ENCODE measurements at regions not wholly inside any gene's neighbourhood (a gene's known extent, or its start where the extent isn't known, plus 50 kb on each side); places are given as distances from the start of the nearest gene placed in this dataset.
A peak's percentile ranks its signal among the peaks of the same experiment; 100 is the strongest.

GRCh38 chr2:187155476-187155875, 292.6 kb downstream of the CALCRL start:
- H3K4me1 ChIP-seq (ENCODE audit: insufficient read depth, low read length) = no peaks in the 10 kb centered on the region
- no peak overlapping the region for H3K4me2 ChIP-seq (ENCODE audit: low read length)
- H3K9me3 Mint-ChIP-seq (ENCODE audit: unreplicated experiment) = peaks cover 6% of the 10 kb centered on the region
- no peak overlapping the region for H3K4me3 ChIP-seq (ENCODE audit: insufficient read depth, low read depth, low read length)
- no peaks in the 10 kb centered on the region for H3K27me3 ChIP-seq (ENCODE audit: insufficient read depth, low read length)
- no peak overlapping the region for H3K9ac ChIP-seq (ENCODE audit: low read length)
- no peak overlapping the region for H3K27ac Mint-ChIP-seq (ENCODE audit: unreplicated experiment)
- H3K4me3 Mint-ChIP-seq (ENCODE audit: unreplicated experiment) = no peak overlapping the region
- no peak overlapping the region for H3K27ac ChIP-seq (ENCODE audit: low read depth, low read length)
- no peaks in the 10 kb centered on the region for H3K27me3 Mint-ChIP-seq (ENCODE audit: low read depth, unreplicated experiment)
- no peak for TF ChIP-seq CTCF (IDR thresholded peaks at IDR 0.05; ENCODE audit: insufficient read depth, low read depth, low read length)
- TF ChIP-seq EZH2 (IDR thresholded peaks at IDR 0.05; ENCODE audit: insufficient read depth, low read length) = no peak
- H3K9me3 ChIP-seq (ENCODE audit: insufficient read depth, low read depth, low read length) = no peaks in the 10 kb centered on the region
- FAIRE-seq (no peak), DNase-seq (ENCODE audit: low read depth) (no peak)
- H4K20me1 ChIP-seq (ENCODE audit: insufficient read depth, low read length) = no peaks in the 10 kb centered on the region
- H3K36me3 ChIP-seq (ENCODE audit: insufficient read depth, low read length) = no peaks in the 10 kb centered on the region
- no peaks in the 10 kb centered on the region for H3K36me3 Mint-ChIP-seq (ENCODE audit: low read depth, unreplicated experiment)
- H3K79me2 ChIP-seq (ENCODE audit: insufficient read depth, low read length) = no peaks in the 10 kb centered on the region
- H3K4me1 Mint-ChIP-seq (ENCODE audit: low read depth, unreplicated experiment) = peaks cover 5% of the 10 kb centered on the region
- no peak overlapping the region for H2AFZ ChIP-seq (ENCODE audit: low read depth, low read length)

GRCh38 chr2:187150670-187151069, 297.4 kb downstream of the CALCRL start:
- DNase-seq (ENCODE audit: low read depth) (peak; percentile 54), FAIRE-seq (no peak)
- Mint-ChIP-seq H3K9me3 (ENCODE audit: unreplicated experiment) (peaks cover 6% of the 10 kb centered on the region), H3K27ac (ENCODE audit: unreplicated experiment) (no peak overlapping the region), H3K27me3 (ENCODE audit: low read depth, unreplicated experiment) (no peaks in the 10 kb centered on the region), H3K4me3 (ENCODE audit: unreplicated experiment) (no peak overlapping the region), H3K4me1 (ENCODE audit: low read depth, unreplicated experiment) (peaks cover 9% of the 10 kb centered on the region), H3K36me3 (ENCODE audit: low read depth, unreplicated experiment) (no peaks in the 10 kb centered on the region)
- H3K27me3 ChIP-seq (ENCODE audit: insufficient read depth, low read length) = no peaks in the 10 kb centered on the region
- no peaks in the 10 kb centered on the region for H3K4me1 ChIP-seq (ENCODE audit: insufficient read depth, low read length)
- no peak overlapping the region for H3K27ac ChIP-seq (ENCODE audit: low read depth, low read length)
- H3K36me3 ChIP-seq (ENCODE audit: insufficient read depth, low read length) = no peaks in the 10 kb centered on the region
- H3K9me3 ChIP-seq (ENCODE audit: insufficient read depth, low read depth, low read length) = no peaks in the 10 kb centered on the region
- no peak overlapping the region for H2AFZ ChIP-seq (ENCODE audit: low read depth, low read length)
- H3K4me2 ChIP-seq (ENCODE audit: low read length) = no peak overlapping the region
- no peaks in the 10 kb centered on the region for H3K79me2 ChIP-seq (ENCODE audit: insufficient read depth, low read length)
- H3K9ac ChIP-seq (ENCODE audit: low read length) = no peak overlapping the region
- H4K20me1 ChIP-seq (ENCODE audit: insufficient read depth, low read length) = no peaks in the 10 kb centered on the region
- no peak overlapping the region for H3K4me3 ChIP-seq (ENCODE audit: insufficient read depth, low read depth, low read length)
- TF ChIP-seq CTCF (IDR thresholded peaks at IDR 0.05; ENCODE audit: insufficient read depth, low read depth, low read length) (no peak), EZH2 (IDR thresholded peaks at IDR 0.05; ENCODE audit: insufficient read depth, low read length) (no peak)

GRCh38 chr2:187148059-187148714, 299.2 kb upstream of the ZSWIM2 start:
- Histone ChIP-seq H3K4me1 (ENCODE audit: insufficient read depth, low read length) (no peaks in the 10 kb centered on the region), H3K27ac (ENCODE audit: low read depth, low read length) (no peak overlapping the region), H3K79me2 (ENCODE audit: insufficient read depth, low read length) (no peaks in the 10 kb centered on the region), H4K20me1 (ENCODE audit: insufficient read depth, low read length) (no peaks in the 10 kb centered on the region), H3K9me3 (ENCODE audit: insufficient read depth, low read depth, low read length) (no peaks in the 10 kb centered on the region), H3K36me3 (ENCODE audit: insufficient read depth, low read length) (no peaks in the 10 kb centered on the region), H2AFZ (ENCODE audit: low read depth, low read length) (no peak overlapping the region), H3K27me3 (ENCODE audit: insufficient read depth, low read length) (no peaks in the 10 kb centered on the region), H3K4me3 (ENCODE audit: insufficient read depth, low read depth, low read length) (no peak overlapping the region), H3K4me2 (ENCODE audit: low read length) (no peak overlapping the region), H3K9ac (ENCODE audit: low read length) (no peak overlapping the region)
- H3K36me3 Mint-ChIP-seq (ENCODE audit: low read depth, unreplicated experiment) = no peaks in the 10 kb centered on the region
- no peak overlapping the region for H3K4me3 Mint-ChIP-seq (ENCODE audit: unreplicated experiment)
- peaks cover 9% of the 10 kb centered on the region for H3K4me1 Mint-ChIP-seq (ENCODE audit: low read depth, unreplicated experiment)
- FAIRE-seq (no peak), DNase-seq (ENCODE audit: low read depth) (no peak)
- H3K27ac Mint-ChIP-seq (ENCODE audit: unreplicated experiment) = no peak overlapping the region
- TF ChIP-seq CTCF (IDR thresholded peaks at IDR 0.05; ENCODE audit: insufficient read depth, low read depth, low read length) = no peak
- no peaks in the 10 kb centered on the region for H3K9me3 Mint-ChIP-seq (ENCODE audit: unreplicated experiment)
- H3K27me3 Mint-ChIP-seq (ENCODE audit: low read depth, unreplicated experiment) = no peaks in the 10 kb centered on the region
